GM18498 (cell line): ENCODE measurements at regions not wholly inside any gene's neighbourhood (a gene's known extent, or its start where the extent isn't known, plus 50 kb on each side); places are given as distances from the start of the nearest gene placed in this dataset.

ENCODE experiments used
- ATAC-seq: cut with Tn5 transposase; IDR thresholded peaks from one replicate; pipeline ENCODE4 v1.9.1; 2021; ENCODE audit warnings: mild to moderate bottlenecking, moderate library complexity; ENCODE audit not compliant: unreplicated experiment

DNA sequence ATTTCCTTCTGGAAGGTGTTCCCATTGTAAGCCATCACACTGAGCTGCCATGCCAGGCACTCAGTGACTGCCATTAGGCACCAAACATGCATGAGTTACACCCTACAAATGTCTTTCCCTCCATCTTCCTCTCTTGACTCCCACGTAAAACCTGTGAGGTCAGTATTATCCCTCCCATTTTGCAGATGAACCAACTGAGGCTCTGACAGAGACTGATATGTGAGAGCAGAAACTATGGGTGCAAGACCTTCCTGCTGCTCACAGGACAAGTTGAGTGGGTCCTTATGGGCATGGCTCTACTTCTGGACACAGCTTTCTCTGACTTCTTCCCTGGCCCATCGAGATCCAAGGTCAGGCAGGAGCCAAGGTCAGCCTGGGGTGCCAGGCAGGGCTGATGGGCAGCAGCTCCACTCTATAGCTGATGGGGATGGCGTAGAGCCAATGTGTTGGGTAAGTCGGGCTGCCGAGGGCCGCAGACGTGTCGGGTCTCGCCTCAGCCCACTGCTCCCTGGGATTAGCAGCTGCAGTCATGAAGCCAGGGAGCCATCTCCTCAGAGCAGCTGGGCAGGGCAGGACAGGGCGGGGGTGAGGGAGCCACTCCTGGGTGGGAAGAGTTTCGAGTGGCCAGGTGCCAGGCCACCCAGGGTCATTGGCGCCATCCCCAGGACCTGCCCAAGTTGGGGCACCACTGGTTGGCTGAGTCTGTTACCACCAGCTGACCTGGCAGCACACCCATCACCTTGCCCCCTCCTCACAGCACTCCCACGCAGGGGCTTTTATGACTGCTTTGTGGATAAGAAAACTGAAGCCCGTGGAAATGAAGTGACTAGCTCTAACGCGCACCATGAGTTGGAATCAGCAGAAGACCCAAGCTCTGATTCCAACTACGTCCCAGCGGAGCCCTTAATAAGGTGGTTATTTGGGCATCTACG is 117.8 kb upstream of the ZMIZ1 start:
- no peak for ATAC-seq

DNA sequence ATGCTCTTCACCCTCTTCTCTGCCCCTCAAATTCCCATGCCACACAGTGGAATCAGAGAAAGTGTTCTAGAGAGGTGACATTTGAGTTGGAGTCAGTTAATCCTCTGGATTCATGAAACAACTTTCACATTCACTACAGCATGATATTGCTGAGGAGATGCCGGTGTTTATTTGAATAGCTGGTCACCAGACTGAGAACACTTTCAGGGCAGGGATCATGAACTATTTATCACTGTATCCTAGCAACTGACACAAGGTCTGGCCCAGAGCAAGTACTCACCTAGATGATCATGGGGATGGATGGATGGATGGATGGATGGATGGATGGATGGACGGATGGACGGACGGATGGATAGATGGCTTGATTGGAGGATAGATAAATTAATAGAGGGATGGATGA is 116.7 kb upstream of the ZMIZ1 start:
- no peak for ATAC-seq

- no peak for ATAC-seq
Measured at GRCh38 chr10:78952686-78953085, 116.1 kb upstream of the ZMIZ1 start.

DNA sequence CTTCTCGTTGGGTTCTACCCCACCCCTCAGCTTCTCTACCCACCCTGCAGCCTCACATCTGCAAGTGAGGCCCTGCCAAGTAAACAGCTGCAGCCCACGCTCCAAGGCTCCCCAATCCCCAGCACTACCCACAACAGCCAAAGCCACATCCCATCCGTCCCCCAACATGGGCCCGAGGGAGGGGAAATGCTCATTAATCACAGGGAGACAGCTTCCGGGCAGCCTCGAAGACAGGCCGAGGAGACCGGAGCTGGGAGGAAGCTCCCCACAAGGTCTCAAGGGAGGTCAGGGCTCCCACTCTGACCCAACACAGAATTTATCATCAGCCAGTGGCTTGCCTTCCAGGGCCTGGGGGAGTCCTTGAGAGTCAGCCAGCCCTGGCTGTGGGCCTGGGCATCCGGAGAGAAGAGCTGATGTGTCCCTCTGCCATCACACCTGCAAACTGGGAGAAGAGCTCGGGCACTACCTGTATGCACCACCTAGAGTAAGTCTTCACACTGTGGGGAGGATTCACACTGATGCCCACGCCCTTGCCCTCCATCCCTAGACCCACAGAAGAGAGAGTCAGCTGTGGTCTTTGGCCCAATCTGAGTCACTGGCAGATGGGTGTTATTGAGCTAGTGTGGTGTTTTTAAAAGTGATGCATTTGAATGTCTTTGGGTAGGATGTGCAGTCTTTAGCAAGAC is 115.5 kb upstream of the ZMIZ1 start:
- ATAC-seq, result no peak

DNA sequence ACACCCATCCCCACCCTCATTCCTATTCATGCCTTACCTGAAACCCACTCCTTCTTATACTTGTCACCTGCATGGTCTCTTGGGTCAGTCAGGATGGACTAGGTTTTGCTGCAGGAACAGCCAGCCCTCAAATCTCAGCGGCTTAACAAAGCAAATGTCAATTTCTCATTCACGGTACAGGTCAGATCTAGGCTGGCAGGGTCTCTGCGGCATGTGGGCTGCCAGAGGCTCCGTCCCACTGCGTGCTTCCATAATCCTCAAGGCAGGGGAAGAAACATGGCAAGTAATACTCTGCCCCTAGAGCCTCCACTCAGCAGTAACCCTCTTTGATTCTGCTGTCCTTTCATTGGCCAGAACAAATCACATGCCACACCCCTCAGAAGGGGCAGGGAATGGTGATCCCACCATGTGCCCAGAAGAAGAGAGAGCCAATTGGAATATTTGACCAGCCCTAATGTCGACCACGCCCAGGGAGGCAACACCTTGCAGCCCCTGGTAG is 114.9 kb upstream of the ZMIZ1 start:
- no peak for ATAC-seq

GRCh38 chr10:78954689-78955088 is 114.1 kb upstream of the ZMIZ1 start:
- ATAC-seq, result no peak

GRCh38 chr10:78955206-78955605 is 113.6 kb upstream of the ZMIZ1 start:
- no peak for ATAC-seq

- ATAC-seq, result no peak
Measured at GRCh38 chr10:78956391-78956790, 112.4 kb upstream of the ZMIZ1 start.

- no peak for ATAC-seq
Measured at GRCh38 chr10:78957471-78958039, 111.2 kb upstream of the ZMIZ1 start.

- no peak for ATAC-seq
Measured at GRCh38 chr10:78959217-78959923, 109.4 kb upstream of the ZMIZ1 start.

GRCh38 chr10:78959924-78960285 is 108.9 kb upstream of the ZMIZ1 start:
- ATAC-seq, result no peak

DNA sequence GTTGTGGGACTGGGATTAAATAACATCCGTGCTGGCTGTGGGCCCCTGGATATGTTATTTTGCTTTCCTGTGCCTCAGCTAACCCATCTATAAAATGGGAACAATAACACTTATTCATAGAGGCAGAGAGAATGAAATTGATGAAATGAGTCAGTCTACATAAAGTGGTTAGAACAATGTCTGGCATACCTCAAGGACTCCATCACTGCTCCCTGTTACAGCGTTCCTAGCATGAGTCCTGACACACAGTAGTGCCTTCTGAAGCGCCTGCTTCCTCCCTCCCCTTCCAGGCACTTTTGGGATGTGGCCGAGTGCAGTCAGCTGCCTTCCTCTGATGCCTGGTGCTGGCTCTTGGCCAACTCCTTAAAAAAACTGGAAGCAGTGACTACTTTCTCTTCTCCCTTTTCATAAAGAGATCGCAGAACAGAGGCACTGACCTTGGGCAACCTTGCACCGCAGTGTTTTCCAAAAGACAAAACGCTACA is 108.4 kb upstream of the ZMIZ1 start:
- no peak for ATAC-seq

DNA sequence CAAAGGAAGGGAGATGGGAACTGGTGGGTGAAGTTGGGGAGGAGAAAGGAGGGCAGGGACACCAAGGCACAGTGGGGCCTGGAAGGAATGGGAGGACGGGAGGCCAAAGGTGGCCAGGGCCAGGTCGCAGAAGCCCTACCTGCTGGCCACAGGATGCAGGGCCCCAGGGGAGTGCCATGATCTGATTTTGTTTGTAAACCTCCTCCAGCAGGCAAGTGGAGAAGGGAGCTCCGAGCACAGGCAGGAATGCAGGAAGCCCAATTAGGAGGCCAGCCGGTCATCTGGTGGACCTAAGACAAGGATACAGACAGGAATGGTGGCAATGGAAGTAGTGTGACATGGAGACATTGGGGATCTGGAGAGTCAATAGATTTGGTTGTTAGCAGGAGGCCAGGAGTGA is 107.0 kb upstream of the ZMIZ1 start:
- ATAC-seq, result no peak

- no peak for ATAC-seq
Measured at GRCh38 chr10:78963074-78964034, 105.4 kb upstream of the ZMIZ1 start.

DNA sequence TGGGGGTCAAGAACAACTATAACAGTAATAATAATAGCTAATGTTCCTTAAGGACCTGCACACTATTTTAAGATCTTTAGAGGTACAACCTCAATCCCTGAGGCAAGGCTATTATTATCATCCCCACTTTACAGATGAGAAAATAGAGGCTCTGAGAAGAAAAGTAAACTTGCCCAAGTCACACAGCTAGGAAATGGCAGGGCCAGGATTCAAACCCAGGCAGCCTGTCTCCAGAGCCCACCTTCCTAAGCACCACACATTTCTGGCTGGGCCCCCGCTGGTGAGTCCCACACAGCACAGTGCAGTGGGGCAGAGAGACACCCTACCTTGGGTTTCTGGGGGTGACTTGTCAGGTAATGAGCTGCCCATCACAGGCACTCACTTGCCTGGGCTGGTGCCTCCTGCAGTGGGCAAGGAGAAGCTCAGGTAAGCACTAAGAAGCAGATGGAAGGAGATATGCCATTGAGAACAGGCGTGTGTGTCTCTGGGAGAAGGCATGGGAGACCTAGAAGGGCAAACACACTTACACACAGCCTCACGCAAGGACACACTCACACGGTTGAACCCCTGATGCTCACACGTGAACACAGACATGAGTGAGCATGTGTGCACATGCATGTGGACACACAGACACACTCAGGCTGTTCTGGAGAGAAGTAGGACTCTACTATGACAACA is 104.4 kb upstream of the ZMIZ1 start:
- ATAC-seq, result no peak

- ATAC-seq, result no peak
Measured at GRCh38 chr10:78964952-78965633, 103.7 kb upstream of the ZMIZ1 start.

- ATAC-seq, result no peak
Measured at GRCh38 chr10:78966182-78966787, 102.5 kb upstream of the ZMIZ1 start.

- ATAC-seq, result no peak
Measured at GRCh38 chr10:78966844-78967488, 101.8 kb upstream of the ZMIZ1 start.
